ENCODE measurements at regions not wholly inside any gene's neighbourhood (a gene's known extent, or its start where the extent isn't known, plus 50 kb on each side); places are given as distances from the start of the nearest gene placed in this dataset.

- H3K36me3 ChIP-seq (replicated peaks in 1 of 2): no peaks in the 10 kb centered on the region
- H3K4me1 ChIP-seq (replicated peaks in 1 of 2): no peaks in the 10 kb centered on the region
- TF ChIP-seq, protein P1, sequence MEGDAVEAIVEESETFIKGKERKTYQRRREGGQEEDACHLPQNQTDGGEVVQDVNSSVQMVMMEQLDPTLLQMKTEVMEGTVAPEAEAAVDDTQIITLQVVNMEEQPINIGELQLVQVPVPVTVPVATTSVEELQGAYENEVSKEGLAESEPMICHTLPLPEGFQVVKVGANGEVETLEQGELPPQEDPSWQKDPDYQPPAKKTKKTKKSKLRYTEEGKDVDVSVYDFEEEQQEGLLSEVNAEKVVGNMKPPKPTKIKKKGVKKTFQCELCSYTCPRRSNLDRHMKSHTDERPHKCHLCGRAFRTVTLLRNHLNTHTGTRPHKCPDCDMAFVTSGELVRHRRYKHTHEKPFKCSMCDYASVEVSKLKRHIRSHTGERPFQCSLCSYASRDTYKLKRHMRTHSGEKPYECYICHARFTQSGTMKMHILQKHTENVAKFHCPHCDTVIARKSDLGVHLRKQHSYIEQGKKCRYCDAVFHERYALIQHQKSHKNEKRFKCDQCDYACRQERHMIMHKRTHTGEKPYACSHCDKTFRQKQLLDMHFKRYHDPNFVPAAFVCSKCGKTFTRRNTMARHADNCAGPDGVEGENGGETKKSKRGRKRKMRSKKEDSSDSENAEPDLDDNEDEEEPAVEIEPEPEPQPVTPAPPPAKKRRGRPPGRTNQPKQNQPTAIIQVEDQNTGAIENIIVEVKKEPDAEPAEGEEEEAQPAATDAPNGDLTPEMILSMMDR (IDR thresholded peaks at IDR 0.05): no peak
- TF ChIP-seq POLR2A (IDR thresholded peaks at IDR 0.05): no peak
- WGBS, 4 donors: 33 to 43% (median 39%) methylated on average over 7 of the region's 7 CpGs
- no peak overlapping the region for H3K4me3 ChIP-seq
- no peaks in the 10 kb centered on the region for H3K27me3 ChIP-seq
- intact Hi-C loops (cut with DNase I): no loop called here
- no peak for DNase-seq
- no peak overlapping the region for H3K27ac ChIP-seq
- no peaks in the 10 kb centered on the region for H3K9me3 ChIP-seq (replicated peaks in 1 of 3)
Observed at GRCh38 chr4:59240011-59240410, 1960.1 kb upstream of the ADGRL3 start.

DNA sequence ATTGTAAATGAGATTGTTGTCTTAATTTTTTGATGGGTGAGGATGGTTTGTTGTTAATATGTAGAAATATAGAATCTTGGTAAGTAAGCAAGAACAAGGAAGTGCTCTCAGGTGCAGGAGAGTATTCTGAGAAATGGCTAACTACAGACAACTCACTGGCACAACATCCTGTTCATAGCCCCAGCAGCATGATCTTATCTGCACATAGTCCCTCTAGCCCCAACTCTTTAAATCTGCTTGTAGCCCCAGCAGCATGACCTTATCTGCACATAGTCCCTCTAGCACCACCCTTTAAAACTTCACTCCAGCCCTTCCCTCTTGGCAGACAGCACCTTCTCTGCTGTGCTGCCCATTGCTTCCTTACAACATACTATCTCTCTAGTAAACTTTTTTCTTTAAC lies 1957.1 kb upstream of the ADGRL3 start:
- Histone ChIP-seq H3K4me1 (replicated peaks in 1 of 2) (no peaks in the 10 kb centered on the region), H3K4me3 (no peak overlapping the region), H3K27ac (no peak overlapping the region), H3K27me3 (no peaks in the 10 kb centered on the region), H3K9me3 (replicated peaks in 1 of 3) (no peaks in the 10 kb centered on the region), H3K36me3 (replicated peaks in 1 of 2) (no peaks in the 10 kb centered on the region)
- DNase-seq: no peak
- intact Hi-C loops (cut with DNase I): no loop called here
- TF ChIP-seq, protein P1 (IDR thresholded peaks at IDR 0.05): no peak
- no peak for TF ChIP-seq POLR2A (IDR thresholded peaks at IDR 0.05)

DNA sequence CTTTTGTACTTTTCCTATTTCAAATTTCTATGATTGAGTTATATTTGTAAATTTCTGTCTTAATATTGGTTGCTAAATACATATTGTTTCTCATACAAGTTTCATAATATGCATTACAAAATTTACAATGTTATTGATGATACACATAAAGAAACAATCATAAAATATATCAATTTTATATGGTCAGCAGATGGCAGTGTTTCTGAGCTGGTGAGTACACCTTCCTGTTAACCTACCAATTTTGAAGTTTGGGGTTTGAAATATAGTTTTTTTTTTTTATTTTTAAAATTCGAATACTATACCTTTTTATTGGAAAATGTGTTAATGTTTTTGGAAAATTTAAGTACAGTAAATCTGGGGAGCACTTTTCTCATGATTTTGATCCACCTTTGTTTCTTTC lies 1953.1 kb upstream of the ADGRL3 start:
- H3K36me3 ChIP-seq (replicated peaks in 1 of 2): no peaks in the 10 kb centered on the region
- no peak for DNase-seq
- H3K4me1 ChIP-seq (replicated peaks in 1 of 2): no peaks in the 10 kb centered on the region
- H3K27me3 ChIP-seq: no peaks in the 10 kb centered on the region
- H3K4me3 ChIP-seq: no peak overlapping the region
- H3K27ac ChIP-seq: no peak overlapping the region
- WGBS, 4 donors: 1 to 12% (median 4%) methylated on average over 1 of the region's 1 CpG
- no peaks in the 10 kb centered on the region for H3K9me3 ChIP-seq (replicated peaks in 1 of 3)
- intact Hi-C loops (cut with DNase I): no loop called here
- TF ChIP-seq, protein P1 (IDR thresholded peaks at IDR 0.05): peak in 1 of 6 experiments; percentile 10
- TF ChIP-seq POLR2A (IDR thresholded peaks at IDR 0.05): no peak

DNA sequence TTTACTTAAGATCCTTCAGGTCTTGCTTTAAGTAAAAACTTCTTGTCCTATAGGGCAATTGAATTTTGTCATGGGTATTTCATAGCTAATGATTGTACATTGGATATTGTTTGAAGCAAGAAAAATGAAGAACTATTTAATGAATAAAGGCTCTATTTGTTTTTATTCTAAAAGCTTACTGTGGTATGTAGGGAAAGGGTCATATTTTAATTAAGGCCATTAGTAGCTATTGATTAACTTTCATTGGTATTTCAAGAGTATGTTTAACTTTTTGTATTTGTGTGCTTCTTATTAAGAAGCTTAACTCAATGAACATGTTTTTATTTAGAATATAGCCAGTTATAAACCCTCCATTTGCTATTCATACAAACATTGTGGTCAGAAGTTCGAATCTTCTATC lies 1951.8 kb upstream of the ADGRL3 start:
- intact Hi-C loops (cut with DNase I): no loop called here
- H3K27me3 ChIP-seq: no peaks in the 10 kb centered on the region
- WGBS, 4 donors: 52 to 71% (median 61%) methylated on average over 1 of the region's 1 CpG
- TF ChIP-seq, protein P1 (IDR thresholded peaks at IDR 0.05): no peak
- no peak for TF ChIP-seq POLR2A (IDR thresholded peaks at IDR 0.05)
- no peaks in the 10 kb centered on the region for H3K9me3 ChIP-seq (replicated peaks in 1 of 3)
- H3K36me3 ChIP-seq (replicated peaks in 1 of 2): no peaks in the 10 kb centered on the region
- H3K27ac ChIP-seq: no peak overlapping the region
- no peaks in the 10 kb centered on the region for H3K4me1 ChIP-seq (replicated peaks in 1 of 2)
- H3K4me3 ChIP-seq: no peak overlapping the region
- no peak for DNase-seq
